ENCODE measurements at regions not wholly inside any gene's neighbourhood (a gene's known extent, or its start where the extent isn't known, plus 50 kb on each side); places are given as distances from the start of the nearest gene placed in this dataset.

GRCh38 chr18:2146754-2147153 lies 424.6 kb downstream of the METTL4 start:
- TF ChIP-seq POLR2A (IDR thresholded peaks at IDR 0.05) (no peak), CTCF (IDR thresholded peaks at IDR 0.05) (no peak), POLR2AphosphoS5 (IDR thresholded peaks at IDR 0.05) (no peak)

Measured in breast epithelium (tissue), 3 donors.